ENCODE measurements at regions not wholly inside any gene's neighbourhood (a gene's known extent, or its start where the extent isn't known, plus 50 kb on each side); places are given as distances from the start of the nearest gene placed in this dataset.

GRCh38 chr1:8077120-8077573 lies 51.0 kb upstream of the ERRFI1 start (continued):
- TF ChIP-seq ZNF354B (CRISPR knock-in tag; IDR thresholded peaks at IDR 0.05): no peak
- TF ChIP-seq TBX2 (CRISPR knock-in tag; IDR thresholded peaks at IDR 0.05; ENCODE audit: borderline replicate concordance): peak; percentile 95
- no peak for TF ChIP-seq MAFG (CRISPR knock-in tag; IDR thresholded peaks at IDR 0.05)
- TF ChIP-seq PAX8 (CRISPR knock-in tag; IDR thresholded peaks at IDR 0.05; ENCODE audit: borderline replicate concordance): no peak
- peak; percentile 86 for TF ChIP-seq RARA (CRISPR knock-in tag; IDR thresholded peaks at IDR 0.05)
- no peak; a peak in 1 of 4 replicates for TF ChIP-seq MAFK (conservative IDR thresholded peaks at IDR 0.05 in 1 of 2, IDR thresholded peaks at IDR 0.05 in 1 of 2; ENCODE audit: low read length in 2 of 2)
- no peak for TF ChIP-seq ZSCAN30 (CRISPR knock-in tag; IDR thresholded peaks at IDR 0.05)
- TF ChIP-seq ZNF720 (CRISPR knock-in tag; IDR thresholded peaks at IDR 0.05): no peak
- peak; percentile 53; the same call in 1 of the 2 replicates for TF ChIP-seq ARID4A (CRISPR knock-in tag; IDR thresholded peaks at IDR 0.05; ENCODE audit: borderline replicate concordance)
- TF ChIP-seq ELF4 (CRISPR knock-in tag; IDR thresholded peaks at IDR 0.05; ENCODE audit: borderline replicate concordance): 0 out of 2 replicates have a peak, but pooled peaks have one; percentile 37
- TF ChIP-seq GABPA (IDR thresholded peaks at IDR 0.05; ENCODE audit: low read depth, low read length): no peak
- TF ChIP-seq GABPA (CRISPR knock-in tag; IDR thresholded peaks at IDR 0.05; ENCODE audit: low read depth): peak; percentile 31; the same call in 1 of the 2 replicates
- TF ChIP-seq MEF2D (CRISPR knock-in tag; IDR thresholded peaks at IDR 0.05): no peak; the same call in 1 of the 2 replicates
- TF ChIP-seq KLF12 (CRISPR knock-in tag; IDR thresholded peaks at IDR 0.05; ENCODE audit: borderline replicate concordance): peak; percentile 30; the same call in 1 of the 2 replicates
- no peak for TF ChIP-seq ZNF598 (CRISPR knock-in tag; IDR thresholded peaks at IDR 0.05; ENCODE audit: borderline replicate concordance)
- TF ChIP-seq SIN3A (IDR thresholded peaks at IDR 0.05; ENCODE audit: borderline replicate concordance, low read depth, low read length): peak; percentile 84; the same call in 1 of the 2 replicates
- peak; percentile 56; the same call in 1 of the 2 replicates for TF ChIP-seq NR2F6 (IDR thresholded peaks at IDR 0.05)
- TF ChIP-seq NR2F6 (CRISPR knock-in tag; IDR thresholded peaks at IDR 0.05): peak; percentile 67; the same call in 1 of the 2 replicates
- peak; percentile 58; the same call in 1 of the 2 replicates for TF ChIP-seq KLF6 (CRISPR knock-in tag; IDR thresholded peaks at IDR 0.05)
- no peak for TF ChIP-seq ELF1 (CRISPR knock-in tag; IDR thresholded peaks at IDR 0.05)
- peak; percentile 69 for TF ChIP-seq ZFY (CRISPR knock-in tag; IDR thresholded peaks at IDR 0.05)
- 0 out of 2 replicates have a peak, but pooled peaks have one; percentile 43 for TF ChIP-seq SP5 (CRISPR knock-in tag; IDR thresholded peaks at IDR 0.05; ENCODE audit: borderline replicate concordance, low read depth)
- TF ChIP-seq FOXK1 (CRISPR knock-in tag; IDR thresholded peaks at IDR 0.05; ENCODE audit: borderline replicate concordance, low read depth): peak; percentile 14; the same call in 1 of the 2 replicates
- no peak for TF ChIP-seq GLI4 (CRISPR knock-in tag; IDR thresholded peaks at IDR 0.05; ENCODE audit: borderline replicate concordance)
- no peak for TF ChIP-seq ZNF484 (CRISPR knock-in tag; IDR thresholded peaks at IDR 0.05; ENCODE audit: borderline replicate concordance, low read depth)
- no peak for TF ChIP-seq ZNF34 (CRISPR knock-in tag; IDR thresholded peaks at IDR 0.05; ENCODE audit: borderline replicate concordance)
